ENCODE measurements at regions not wholly inside any gene's neighbourhood (a gene's known extent, or its start where the extent isn't known, plus 50 kb on each side); places are given as distances from the start of the nearest gene placed in this dataset.

DNA sequence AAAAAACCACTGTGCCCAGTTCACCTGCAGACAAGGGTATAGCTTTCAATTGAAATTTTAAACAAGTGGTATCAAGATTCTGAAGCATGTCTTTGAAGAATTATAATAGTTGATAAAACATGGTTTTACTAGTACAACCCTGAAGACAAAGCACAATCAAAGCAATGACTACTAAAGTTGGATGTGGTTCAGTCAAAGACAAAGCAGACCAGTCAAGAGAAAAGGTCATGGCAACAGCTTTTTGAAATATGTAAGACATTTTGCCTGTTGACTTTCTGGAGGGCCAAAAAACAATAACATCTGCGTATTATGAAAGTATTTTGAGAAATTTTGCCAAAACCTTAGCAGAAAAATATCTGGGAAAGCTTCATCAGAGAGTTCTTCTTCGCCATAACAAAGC lies 1393.6 kb downstream of the SI start:
- no peak for ATAC-seq
- TF ChIP-seq, protein P1, sequence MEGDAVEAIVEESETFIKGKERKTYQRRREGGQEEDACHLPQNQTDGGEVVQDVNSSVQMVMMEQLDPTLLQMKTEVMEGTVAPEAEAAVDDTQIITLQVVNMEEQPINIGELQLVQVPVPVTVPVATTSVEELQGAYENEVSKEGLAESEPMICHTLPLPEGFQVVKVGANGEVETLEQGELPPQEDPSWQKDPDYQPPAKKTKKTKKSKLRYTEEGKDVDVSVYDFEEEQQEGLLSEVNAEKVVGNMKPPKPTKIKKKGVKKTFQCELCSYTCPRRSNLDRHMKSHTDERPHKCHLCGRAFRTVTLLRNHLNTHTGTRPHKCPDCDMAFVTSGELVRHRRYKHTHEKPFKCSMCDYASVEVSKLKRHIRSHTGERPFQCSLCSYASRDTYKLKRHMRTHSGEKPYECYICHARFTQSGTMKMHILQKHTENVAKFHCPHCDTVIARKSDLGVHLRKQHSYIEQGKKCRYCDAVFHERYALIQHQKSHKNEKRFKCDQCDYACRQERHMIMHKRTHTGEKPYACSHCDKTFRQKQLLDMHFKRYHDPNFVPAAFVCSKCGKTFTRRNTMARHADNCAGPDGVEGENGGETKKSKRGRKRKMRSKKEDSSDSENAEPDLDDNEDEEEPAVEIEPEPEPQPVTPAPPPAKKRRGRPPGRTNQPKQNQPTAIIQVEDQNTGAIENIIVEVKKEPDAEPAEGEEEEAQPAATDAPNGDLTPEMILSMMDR (IDR thresholded peaks at IDR 0.05) = no peak
- intact Hi-C loops (cut with DNase I) = no loop called here

DNA sequence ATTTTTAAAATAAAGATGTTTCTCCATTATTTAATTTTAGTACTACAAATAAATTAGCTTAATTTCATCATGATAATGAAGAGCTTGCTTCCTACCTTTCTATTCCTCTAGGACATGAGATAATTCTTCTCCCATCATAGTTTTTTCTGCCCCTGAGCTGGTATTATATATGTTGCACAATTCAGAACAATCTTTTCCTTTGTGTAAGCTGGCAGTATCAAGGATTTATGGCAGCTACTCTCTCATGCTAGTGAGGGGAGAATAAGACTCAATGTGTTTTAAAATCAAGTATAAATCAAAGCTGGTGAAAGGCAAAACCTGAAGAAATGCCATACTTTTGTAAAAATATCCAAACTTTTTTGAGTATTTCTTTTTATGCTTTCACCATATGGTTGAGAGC lies 1405.3 kb downstream of the SI start:
- no peak overlapping the region for H3K4me3 ChIP-seq
- ATAC-seq = no peak
- H3K9me3 ChIP-seq = no peaks in the 10 kb centered on the region
- no peaks in the 10 kb centered on the region for H3K4me1 ChIP-seq
- no peaks in the 10 kb centered on the region for H3K27me3 ChIP-seq
- H3K27ac ChIP-seq = no peak overlapping the region
- DNase-seq = no peak
- TF ChIP-seq, protein P1 (IDR thresholded peaks at IDR 0.05) = no peak
- H3K36me3 ChIP-seq = no peaks in the 10 kb centered on the region
- intact Hi-C loops (cut with DNase I) = no loop called here

More for the DNA sequence above, 1393.6 kb downstream of the SI start:
- Histone ChIP-seq H3K4me3 (no peak overlapping the region), H3K27ac (no peak overlapping the region), H3K27me3 (no peaks in the 10 kb centered on the region), H3K4me1 (no peaks in the 10 kb centered on the region), H3K9me3 (no peaks in the 10 kb centered on the region), H3K36me3 (no peaks in the 10 kb centered on the region)
- DNase-seq = no peak

DNA sequence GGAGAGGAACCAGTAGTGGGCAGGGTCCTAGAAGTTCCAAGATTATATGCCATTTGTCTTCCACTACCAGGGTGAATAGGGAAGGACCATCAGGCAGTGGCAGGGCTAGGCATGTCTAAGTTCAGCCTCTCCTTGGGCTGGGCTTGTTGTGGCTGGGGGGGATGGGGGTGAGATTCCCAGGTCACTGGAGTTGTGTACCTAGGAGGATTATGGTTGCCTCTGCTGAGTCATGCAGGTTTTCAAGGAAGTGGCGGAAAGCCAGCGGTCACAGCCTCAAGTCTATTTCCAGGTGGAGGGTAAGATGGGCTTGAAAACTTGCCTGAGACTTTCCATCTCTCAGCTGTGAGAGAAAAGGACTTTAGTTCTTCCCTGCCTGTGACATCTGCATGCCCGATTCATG lies 1407.1 kb downstream of the SI start:
- intact Hi-C loops (cut with DNase I) = no loop called here
- Histone ChIP-seq H3K4me1 (no peaks in the 10 kb centered on the region), H3K36me3 (no peaks in the 10 kb centered on the region), H3K4me3 (no peak overlapping the region), H3K9me3 (no peaks in the 10 kb centered on the region), H3K27ac (no peak overlapping the region), H3K27me3 (no peaks in the 10 kb centered on the region)
- TF ChIP-seq, protein P1 (IDR thresholded peaks at IDR 0.05) = no peak
- DNase-seq = no peak
- ATAC-seq = no peak

DNA sequence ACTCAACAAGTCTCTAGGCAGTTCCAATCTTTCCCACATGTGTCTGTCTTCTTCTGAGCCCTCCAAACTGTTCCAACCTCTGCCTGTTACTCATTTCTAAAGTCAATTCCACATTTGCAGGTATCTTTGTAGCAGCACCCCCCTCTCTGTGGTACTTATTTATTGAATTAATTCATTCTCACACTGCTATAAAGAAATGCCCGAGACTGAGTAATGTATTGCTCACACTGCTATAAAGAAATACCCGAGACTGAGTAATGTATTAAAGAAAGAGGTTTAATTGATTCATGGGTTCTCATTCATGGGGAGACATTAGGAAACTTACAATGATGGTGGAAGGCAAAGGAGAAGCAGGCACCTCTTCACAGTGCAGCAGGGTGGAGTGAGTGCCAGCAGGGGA lies 1413.8 kb downstream of the SI start:
- TF ChIP-seq, protein P1 (IDR thresholded peaks at IDR 0.05) = no peak
- no peaks in the 10 kb centered on the region for H3K36me3 ChIP-seq
- no peak for DNase-seq
- H3K27me3 ChIP-seq = no peaks in the 10 kb centered on the region
- no peak for ATAC-seq
- H3K4me1 ChIP-seq = no peaks in the 10 kb centered on the region
- no peak overlapping the region for H3K27ac ChIP-seq
- intact Hi-C loops (cut with DNase I) = no loop called here
- no peaks in the 10 kb centered on the region for H3K9me3 ChIP-seq
- no peak overlapping the region for H3K4me3 ChIP-seq

- no peaks in the 10 kb centered on the region for H3K9me3 ChIP-seq
- no peaks in the 10 kb centered on the region for H3K36me3 ChIP-seq
- TF ChIP-seq, protein P1 (IDR thresholded peaks at IDR 0.05) = no peak
- DNase-seq = no peak
- H3K4me1 ChIP-seq = no peaks in the 10 kb centered on the region
- no peaks in the 10 kb centered on the region for H3K27me3 ChIP-seq
- H3K27ac ChIP-seq = no peak overlapping the region
- intact Hi-C loops (cut with DNase I) = no loop called here
- no peak overlapping the region for H3K4me3 ChIP-seq
- no peak for ATAC-seq
Measured at GRCh38 chr3:163657088-163657487, 1421.2 kb downstream of the SI start.

DNA sequence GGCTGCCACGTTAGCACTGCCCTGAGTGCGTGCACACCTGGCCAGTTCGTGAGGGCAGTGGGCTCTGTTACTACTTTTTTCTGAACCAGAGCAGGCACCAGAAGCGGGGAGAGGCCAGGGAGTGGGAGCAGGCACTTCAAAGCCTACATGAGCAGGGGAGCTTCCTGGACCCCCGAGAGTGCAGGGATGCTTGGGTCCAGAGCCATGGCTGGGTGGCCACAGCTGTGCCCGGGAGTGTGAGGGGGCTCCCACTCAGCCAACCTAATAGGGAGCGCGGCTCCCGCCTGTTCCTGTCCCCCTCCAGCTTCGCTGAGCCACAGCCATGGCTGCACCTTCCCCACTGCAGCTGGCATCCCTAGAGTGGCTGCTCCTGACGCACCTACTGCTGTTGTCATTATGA lies 1423.3 kb downstream of the SI start:
- Histone ChIP-seq H3K4me1 (no peaks in the 10 kb centered on the region), H3K27me3 (no peaks in the 10 kb centered on the region), H3K36me3 (no peaks in the 10 kb centered on the region), H3K4me3 (no peak overlapping the region), H3K9me3 (no peaks in the 10 kb centered on the region), H3K27ac (no peak overlapping the region)
- ATAC-seq (no peak), DNase-seq (no peak)
- intact Hi-C loops (cut with DNase I) = no loop called here
- TF ChIP-seq, protein P1 (IDR thresholded peaks at IDR 0.05) = no peak

Measured in upper lobe of right lung (tissue), 1 donor.